ENCODE measurements at regions not wholly inside any gene's neighbourhood (a gene's known extent, or its start where the extent isn't known, plus 50 kb on each side); places are given as distances from the start of the nearest gene placed in this dataset.
"Not testable (repeated sequence)": the region's sequence is repeated elsewhere in the genome, so short reads cannot be mapped to it uniquely, and the experiment has no call there.

DNA sequence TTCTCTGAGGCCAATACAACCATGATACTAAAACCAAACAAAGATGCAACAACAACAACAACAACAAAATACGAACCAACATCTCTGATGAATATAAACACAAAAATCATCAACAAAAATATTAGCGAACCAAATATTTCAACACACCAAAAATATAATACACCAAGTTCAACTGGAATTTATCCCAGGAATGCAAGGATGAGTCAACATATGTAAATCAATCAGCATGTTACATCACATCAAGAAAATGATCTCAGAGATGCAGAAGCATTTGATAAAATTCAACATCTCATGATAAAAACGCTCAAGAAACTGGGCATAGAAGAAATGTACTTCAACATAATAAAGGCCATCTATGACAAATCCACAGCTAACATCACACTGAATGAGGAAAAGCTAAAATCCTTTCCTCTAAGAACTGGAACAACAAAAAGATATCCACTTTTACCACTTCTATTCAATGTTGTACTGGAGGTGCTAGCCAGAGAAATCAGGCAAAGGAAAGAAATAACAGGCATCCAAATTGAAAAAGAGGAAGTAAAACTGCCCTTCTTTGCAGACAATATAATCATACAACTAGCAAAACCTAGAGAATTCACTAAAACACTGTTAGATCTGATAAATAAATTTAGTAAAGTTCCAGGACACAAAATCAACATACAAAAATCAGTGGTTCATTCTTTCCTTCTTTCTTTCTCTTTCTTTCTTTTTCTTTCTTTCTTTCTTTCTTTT, 2448.7 kb upstream of the PCDH20 start:
- H3K27ac Mint-ChIP-seq, result no peak overlapping the region
- H3K9me3 Mint-ChIP-seq (ENCODE audit: low read depth), result peaks cover 8% of the 10 kb centered on the region
- H3K27me3 Mint-ChIP-seq, result no peaks in the 10 kb centered on the region
- H3K4me3 Mint-ChIP-seq, result no peak overlapping the region
- no peaks in the 10 kb centered on the region for H3K4me1 Mint-ChIP-seq (ENCODE audit: low read depth)
- no peaks in the 10 kb centered on the region for H3K36me3 Mint-ChIP-seq

GRCh38 chr13:63855457-63856118, 2439.9 kb upstream of the PCDH20 start:
- Mint-ChIP-seq H3K36me3 (no peaks in the 10 kb centered on the region), H3K4me1 (ENCODE audit: low read depth) (no peaks in the 10 kb centered on the region), H3K27ac (no peak overlapping the region), H3K9me3 (ENCODE audit: low read depth) (peaks cover 5% of the 10 kb centered on the region), H3K4me3 (no peak overlapping the region), H3K27me3 (no peaks in the 10 kb centered on the region)

DNA sequence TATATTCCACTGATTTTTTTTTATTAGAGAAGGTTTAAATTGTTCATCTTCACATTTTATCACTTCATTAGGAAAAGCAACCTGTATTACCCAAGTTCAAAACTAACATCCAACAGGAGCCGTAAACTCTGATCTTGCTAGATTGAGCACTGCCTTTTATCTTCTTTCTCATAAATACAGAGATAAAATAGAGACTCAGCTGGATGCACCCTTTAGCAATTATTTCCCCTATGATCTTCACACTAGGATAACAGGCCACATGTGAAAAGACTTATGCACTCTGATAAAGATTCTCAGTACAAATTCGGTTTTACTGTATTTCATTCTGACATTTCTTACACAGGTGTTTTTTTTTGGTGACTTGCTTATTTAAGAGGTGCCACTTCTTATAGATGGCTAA, 2438.2 kb upstream of the PCDH20 start:
- peaks cover 5% of the 10 kb centered on the region for H3K9me3 Mint-ChIP-seq (ENCODE audit: low read depth)
- no peak overlapping the region for H3K27ac Mint-ChIP-seq
- no peaks in the 10 kb centered on the region for H3K36me3 Mint-ChIP-seq
- H3K4me3 Mint-ChIP-seq, result no peak overlapping the region
- H3K4me1 Mint-ChIP-seq (ENCODE audit: low read depth), result no peaks in the 10 kb centered on the region
- H3K27me3 Mint-ChIP-seq, result no peaks in the 10 kb centered on the region

DNA sequence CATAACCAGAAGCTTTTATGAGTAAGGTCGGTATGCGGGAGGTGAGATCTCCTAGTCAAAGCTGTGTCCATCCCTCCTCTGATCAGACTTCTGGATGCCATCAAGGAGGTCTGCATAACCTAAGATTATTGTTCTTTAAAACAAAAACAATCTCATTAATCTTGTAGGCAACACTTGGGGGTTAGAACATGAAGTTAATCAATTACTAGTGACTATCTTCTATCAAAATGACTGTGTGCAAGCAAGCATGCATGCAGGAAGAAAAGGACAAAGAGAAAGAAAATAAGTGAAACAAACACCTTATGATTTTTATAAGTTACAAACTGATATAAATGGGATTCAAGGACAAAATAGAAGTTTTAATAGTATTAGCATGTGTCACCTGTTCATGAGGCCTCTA, 2435.9 kb upstream of the PCDH20 start:
- no peaks in the 10 kb centered on the region for H3K4me1 Mint-ChIP-seq (ENCODE audit: low read depth)
- no peaks in the 10 kb centered on the region for H3K36me3 Mint-ChIP-seq
- no peak overlapping the region for H3K4me3 Mint-ChIP-seq
- no peaks in the 10 kb centered on the region for H3K27me3 Mint-ChIP-seq
- H3K9me3 Mint-ChIP-seq (ENCODE audit: low read depth), result peaks cover 8% of the 10 kb centered on the region
- no peak overlapping the region for H3K27ac Mint-ChIP-seq

DNA sequence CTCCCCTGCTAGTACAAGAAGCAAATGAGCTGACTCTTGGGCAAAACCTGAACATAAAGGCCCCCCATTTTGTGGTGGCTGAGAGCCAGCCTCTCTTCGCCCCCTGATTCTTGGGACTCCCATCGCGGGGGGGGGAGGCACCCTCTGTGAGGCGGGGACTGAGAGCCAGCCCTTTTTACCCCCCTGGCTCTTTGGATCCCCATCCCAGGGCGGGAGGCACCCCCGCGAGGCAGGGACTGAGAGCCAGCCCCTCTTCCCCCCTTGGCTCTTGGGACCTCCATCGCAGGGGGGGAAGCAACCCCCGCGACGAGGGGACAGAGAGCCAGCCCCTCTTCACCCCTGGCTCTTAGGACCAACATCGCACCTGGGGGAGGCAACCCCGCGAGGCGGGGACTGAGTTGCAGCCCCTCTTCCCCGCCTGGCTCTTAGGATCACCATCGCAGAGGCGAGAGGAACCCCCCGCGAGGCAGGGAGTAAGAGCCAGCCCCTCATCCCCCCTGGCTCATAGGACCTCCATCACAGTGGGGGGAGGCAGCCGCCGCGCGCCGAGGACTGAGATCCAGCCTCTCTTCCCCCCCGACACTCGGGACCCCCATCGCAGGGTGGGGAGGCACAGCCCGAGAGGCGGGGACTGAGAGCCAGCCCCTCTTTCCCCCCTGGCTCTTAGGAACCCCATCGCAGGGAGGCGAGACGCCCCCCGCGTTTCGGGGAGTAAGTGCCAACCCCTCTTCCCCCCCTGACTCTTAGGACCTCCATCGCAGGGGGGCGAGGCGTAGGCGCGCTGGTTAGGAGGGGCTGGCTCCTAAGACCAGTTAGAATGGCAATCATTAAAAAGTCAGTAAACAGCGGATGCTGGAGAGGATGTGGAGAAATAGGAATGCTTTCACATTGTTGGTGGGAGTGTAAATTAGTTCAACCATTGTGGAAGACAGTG, 2428.4 kb upstream of the PCDH20 start:
- Mint-ChIP-seq H3K4me3 (no peak overlapping the region), H3K27me3 (no peaks in the 10 kb centered on the region), H3K9me3 (ENCODE audit: low read depth) (peaks cover 6% of the 10 kb centered on the region), H3K4me1 (ENCODE audit: low read depth) (no peaks in the 10 kb centered on the region), H3K36me3 (no peaks in the 10 kb centered on the region), H3K27ac (no peak overlapping the region)

DNA sequence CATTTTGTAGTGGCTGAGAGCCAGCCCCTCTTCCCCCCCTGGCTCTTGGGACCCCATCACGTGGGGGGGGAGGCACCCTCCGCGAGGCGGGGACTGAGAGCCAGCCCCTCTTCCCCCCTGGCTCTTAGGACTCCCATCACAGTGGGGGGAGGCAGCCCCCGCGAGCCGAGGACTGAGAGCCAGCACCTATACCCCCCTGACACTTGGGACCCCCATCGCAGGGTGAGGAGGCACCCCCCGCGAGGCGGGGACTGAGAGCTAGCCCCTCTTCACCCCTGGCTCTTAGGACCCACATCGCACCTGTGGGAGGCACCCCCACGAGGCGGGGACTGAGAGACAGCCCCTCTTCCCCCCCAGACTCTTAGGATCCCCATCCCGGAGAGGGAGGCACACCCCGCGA, 2426.5 kb upstream of the PCDH20 start:
- H3K4me1 Mint-ChIP-seq (ENCODE audit: low read depth), result no peaks in the 10 kb centered on the region
- no peak overlapping the region for H3K4me3 Mint-ChIP-seq
- no peaks in the 10 kb centered on the region for H3K27me3 Mint-ChIP-seq
- H3K9me3 Mint-ChIP-seq (ENCODE audit: low read depth), result peaks cover 6% of the 10 kb centered on the region
- no peaks in the 10 kb centered on the region for H3K36me3 Mint-ChIP-seq
- no peak overlapping the region for H3K27ac Mint-ChIP-seq

DNA sequence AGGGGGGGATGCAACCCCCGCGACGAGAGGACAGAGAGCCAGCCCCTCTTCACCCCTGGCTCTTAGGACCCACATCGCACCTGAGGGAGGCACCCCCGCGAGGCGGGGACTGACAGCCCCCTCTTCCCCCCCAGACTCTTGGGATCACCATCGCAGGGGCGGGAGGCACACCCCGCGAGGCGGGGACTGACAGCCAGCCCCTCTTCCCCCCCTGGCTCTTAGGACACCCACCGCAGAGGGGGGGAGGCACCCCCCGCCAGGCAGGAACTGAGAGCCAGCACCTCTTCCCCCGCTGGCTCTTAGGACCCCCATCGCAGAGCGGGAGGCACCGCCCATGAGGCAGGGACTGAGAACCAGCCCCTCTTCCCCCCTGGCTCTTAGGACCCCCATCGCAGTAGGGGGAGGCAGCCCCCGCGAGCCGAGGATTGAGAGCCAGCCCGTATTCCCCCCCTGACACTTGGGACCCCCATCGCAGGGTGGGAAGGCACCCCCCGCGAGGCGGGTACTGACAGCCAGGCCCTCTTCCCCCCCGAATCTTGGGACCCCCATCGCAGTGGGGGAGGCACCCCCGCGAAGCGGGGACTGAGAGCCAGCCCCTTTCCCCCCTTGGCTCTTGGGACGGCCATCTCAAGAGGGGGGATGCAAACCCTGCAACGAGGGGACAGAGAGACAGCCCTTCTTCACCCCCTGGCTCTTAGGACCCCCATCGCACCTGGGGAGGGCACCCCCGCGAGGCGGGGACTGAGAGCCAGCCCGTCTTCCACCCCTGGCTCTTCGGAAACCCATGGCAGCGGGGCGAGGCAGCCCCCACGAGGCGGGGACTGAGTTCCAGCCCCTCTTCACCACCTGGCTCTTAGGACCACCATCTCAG, 2425.1 kb upstream of the PCDH20 start:
- Mint-ChIP-seq H3K27me3 (no peaks in the 10 kb centered on the region), H3K4me1 (ENCODE audit: low read depth) (no peaks in the 10 kb centered on the region), H3K36me3 (no peaks in the 10 kb centered on the region), H3K27ac (no peak overlapping the region), H3K9me3 (ENCODE audit: low read depth) (no peaks in the 10 kb centered on the region), H3K4me3 (no peak overlapping the region)

DNA sequence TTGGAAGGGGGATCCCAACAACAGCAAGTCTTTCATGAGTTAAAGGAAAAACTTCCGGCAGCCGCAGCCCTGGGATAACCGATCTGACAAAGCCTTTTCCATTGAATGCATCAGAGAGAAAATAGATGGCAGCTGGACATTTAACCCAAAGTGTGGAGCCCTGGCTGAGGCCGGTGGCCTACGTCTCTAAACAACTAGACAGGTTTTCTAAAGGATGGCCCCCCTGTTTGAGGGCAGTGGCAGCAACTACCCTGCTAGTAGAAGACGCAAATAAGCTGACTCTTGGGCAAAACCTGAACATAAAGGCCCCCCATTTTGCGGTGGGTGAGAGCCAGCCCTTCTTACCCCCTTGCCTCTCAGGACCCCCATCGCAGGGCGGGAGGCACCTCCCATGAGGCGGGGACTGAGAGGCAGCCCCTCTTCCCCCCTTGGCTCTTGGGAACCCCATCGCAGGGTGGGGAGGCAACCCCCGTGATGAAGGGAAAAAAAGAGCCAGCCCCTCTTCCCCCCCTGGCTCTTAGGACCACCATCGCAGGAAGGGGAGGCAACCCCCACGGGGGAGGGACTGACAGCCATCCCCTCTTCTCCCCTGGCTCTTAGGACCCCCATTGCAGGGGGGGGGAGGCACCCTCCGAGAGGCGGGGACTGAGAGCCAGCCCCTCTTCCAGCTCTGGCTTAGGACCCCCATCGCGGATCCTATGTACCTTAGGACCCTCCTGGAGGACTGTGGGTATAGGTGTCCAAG, 2422.9 kb upstream of the PCDH20 start:
- H3K27me3 Mint-ChIP-seq, result no peaks in the 10 kb centered on the region
- H3K4me3 Mint-ChIP-seq, result no peak overlapping the region
- H3K9me3 Mint-ChIP-seq (ENCODE audit: low read depth), result no peaks in the 10 kb centered on the region
- no peaks in the 10 kb centered on the region for H3K4me1 Mint-ChIP-seq (ENCODE audit: low read depth)
- H3K27ac Mint-ChIP-seq, result no peak overlapping the region
- H3K36me3 Mint-ChIP-seq, result no peaks in the 10 kb centered on the region

GRCh38 chr13:63837701-63838100, 2422.1 kb upstream of the PCDH20 start:
- not testable (repeated sequence) for H3K4me3 Mint-ChIP-seq; H3K4me1 Mint-ChIP-seq (ENCODE audit: low read depth); H3K27me3 Mint-ChIP-seq; H3K36me3 Mint-ChIP-seq; H3K9me3 Mint-ChIP-seq (ENCODE audit: low read depth); H3K27ac Mint-ChIP-seq

DNA sequence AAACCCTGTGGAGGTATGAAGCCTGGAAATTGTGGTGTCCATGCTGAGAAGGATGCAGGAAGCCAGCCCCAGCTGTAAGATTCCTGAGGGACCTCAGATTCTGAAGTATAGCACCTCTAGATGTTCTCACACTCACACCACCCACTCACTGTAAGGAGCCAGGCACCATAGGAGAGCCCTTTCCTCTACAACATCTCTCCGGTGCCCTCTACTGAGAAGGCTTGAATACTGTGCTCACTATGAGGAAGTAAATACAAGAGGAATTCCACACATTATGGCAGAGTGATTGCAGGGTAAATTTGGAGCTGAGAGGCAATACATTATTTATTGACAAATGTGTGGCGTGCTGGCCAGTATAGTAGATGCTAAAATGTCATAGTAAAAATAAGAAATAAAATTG, 2414.0 kb upstream of the PCDH20 start:
- H3K36me3 Mint-ChIP-seq; H3K27me3 Mint-ChIP-seq; H3K4me1 Mint-ChIP-seq (ENCODE audit: low read depth); H3K4me3 Mint-ChIP-seq; H3K9me3 Mint-ChIP-seq (ENCODE audit: low read depth); H3K27ac Mint-ChIP-seq: not testable (repeated sequence)

DNA sequence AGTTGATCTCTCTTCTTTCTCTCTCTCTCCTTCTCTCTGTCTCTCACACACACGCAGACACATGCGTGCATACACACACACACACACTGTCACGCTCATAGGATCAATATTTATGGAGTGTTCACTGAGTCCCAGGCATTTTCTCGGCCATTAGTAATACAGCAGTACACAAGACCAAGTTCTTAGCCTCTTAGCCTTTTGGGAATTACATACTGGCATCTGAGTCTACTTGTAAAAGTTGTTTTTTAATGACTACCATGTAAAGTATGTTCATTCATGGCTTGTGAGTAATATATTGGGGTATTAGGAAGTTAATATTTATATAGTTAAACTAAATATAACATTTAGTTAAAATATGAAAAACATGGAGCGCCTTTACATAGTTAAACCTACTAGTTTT, 2406.1 kb upstream of the PCDH20 start:
- not testable (repeated sequence) for H3K36me3 Mint-ChIP-seq; H3K27ac Mint-ChIP-seq; H3K4me1 Mint-ChIP-seq (ENCODE audit: low read depth); H3K27me3 Mint-ChIP-seq; H3K9me3 Mint-ChIP-seq (ENCODE audit: low read depth); H3K4me3 Mint-ChIP-seq

- not testable (repeated sequence) for H3K9me3 Mint-ChIP-seq (ENCODE audit: low read depth); H3K27me3 Mint-ChIP-seq; H3K36me3 Mint-ChIP-seq; H3K27ac Mint-ChIP-seq; H3K4me1 Mint-ChIP-seq (ENCODE audit: low read depth); H3K4me3 Mint-ChIP-seq
Measured at GRCh38 chr13:63811428-63812004, 2395.9 kb upstream of the PCDH20 start.

GRCh38 chr13:63791134-63791533, 2375.5 kb upstream of the PCDH20 start:
- not testable (repeated sequence) for H3K36me3 Mint-ChIP-seq; H3K9me3 Mint-ChIP-seq (ENCODE audit: low read depth); H3K4me1 Mint-ChIP-seq (ENCODE audit: low read depth); H3K27ac Mint-ChIP-seq; H3K4me3 Mint-ChIP-seq; H3K27me3 Mint-ChIP-seq

- no peaks in the 10 kb centered on the region for H3K36me3 Mint-ChIP-seq
- no peak overlapping the region for H3K4me3 Mint-ChIP-seq
- peaks cover 8% of the 10 kb centered on the region for H3K9me3 Mint-ChIP-seq (ENCODE audit: low read depth)
- H3K27me3 Mint-ChIP-seq, result no peaks in the 10 kb centered on the region
- no peaks in the 10 kb centered on the region for H3K4me1 Mint-ChIP-seq (ENCODE audit: low read depth)
- H3K27ac Mint-ChIP-seq, result no peak overlapping the region
Measured at GRCh38 chr13:63774133-63774532, 2358.5 kb upstream of the PCDH20 start.
